GM18858 (cell line): ENCODE measurements at regions not wholly inside any gene's neighbourhood (a gene's known extent, or its start where the extent isn't known, plus 50 kb on each side); places are given as distances from the start of the nearest gene placed in this dataset.
"Not testable (repeated sequence)": the region's sequence is repeated elsewhere in the genome, so short reads cannot be mapped to it uniquely, and the experiment has no call there.

Experiments
- ATAC-seq: cut with Tn5 transposase; IDR thresholded peaks from one replicate; pipeline ENCODE4 v1.9.1; 2021; ENCODE audit not compliant: unreplicated experiment

DNA sequence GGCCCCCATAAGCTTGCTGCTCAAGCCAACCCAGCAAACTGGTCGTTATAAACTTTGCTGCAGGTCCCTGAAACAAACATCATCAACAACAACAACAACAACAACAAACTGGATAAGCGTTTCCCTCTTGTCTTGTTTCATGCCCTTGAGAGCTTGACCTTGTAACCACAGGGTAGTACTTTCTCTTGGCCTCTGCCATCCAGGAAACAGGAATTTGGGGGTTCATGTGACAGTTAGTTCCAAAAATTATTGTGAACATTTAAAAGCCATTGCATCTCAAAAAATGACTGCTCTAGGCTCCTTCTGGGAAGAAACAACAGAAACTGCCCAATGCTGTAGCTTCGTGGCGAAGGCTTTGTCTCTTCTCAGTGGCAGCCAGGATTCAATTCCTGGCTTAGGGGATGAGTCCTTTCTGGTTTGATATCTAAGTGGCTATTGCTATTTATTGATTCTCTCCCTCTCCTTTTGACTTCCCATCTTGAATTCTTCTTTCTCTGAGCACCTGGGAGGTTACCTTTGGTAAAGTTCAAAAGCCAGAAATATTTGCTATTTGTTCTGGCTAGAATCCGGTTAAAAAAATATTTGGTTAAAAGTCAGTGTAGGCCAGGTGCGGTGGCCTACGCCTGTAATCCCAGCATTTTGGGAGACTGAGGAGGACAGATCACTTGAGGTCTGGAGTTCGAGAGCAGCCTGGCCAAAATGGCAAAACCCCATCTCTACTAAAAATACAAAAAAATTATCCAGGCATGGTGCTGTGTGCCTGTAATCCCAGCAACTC lies 52.0 kb upstream of the CPM start:
- no peak for ATAC-seq

GRCh38 chr12:68997526-68997925 lies 64.6 kb upstream of the CPM start:
- ATAC-seq = not testable (repeated sequence)

GRCh38 chr12:68998041-68998440 lies 65.1 kb upstream of the CPM start:
- ATAC-seq = no peak

DNA sequence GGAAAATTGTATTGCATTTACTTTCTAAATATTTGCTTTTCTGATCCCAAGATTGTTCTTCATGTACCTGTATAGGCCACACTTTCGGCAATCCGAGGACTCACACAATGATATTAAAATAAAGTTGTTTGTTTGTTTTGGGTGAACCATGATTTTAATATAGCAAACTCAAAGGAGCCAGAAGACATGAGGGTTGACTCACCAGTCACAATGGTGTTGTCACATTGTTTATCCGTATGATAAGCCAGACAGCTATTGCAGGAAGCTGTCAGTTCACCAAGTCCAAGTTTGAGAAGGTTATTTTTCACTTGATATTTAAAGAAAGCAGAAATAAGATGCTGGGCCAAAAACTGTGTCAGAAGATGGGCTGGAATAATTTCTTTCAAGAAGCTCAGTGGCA lies 67.1 kb upstream of the CPM start:
- ATAC-seq = no peak

DNA sequence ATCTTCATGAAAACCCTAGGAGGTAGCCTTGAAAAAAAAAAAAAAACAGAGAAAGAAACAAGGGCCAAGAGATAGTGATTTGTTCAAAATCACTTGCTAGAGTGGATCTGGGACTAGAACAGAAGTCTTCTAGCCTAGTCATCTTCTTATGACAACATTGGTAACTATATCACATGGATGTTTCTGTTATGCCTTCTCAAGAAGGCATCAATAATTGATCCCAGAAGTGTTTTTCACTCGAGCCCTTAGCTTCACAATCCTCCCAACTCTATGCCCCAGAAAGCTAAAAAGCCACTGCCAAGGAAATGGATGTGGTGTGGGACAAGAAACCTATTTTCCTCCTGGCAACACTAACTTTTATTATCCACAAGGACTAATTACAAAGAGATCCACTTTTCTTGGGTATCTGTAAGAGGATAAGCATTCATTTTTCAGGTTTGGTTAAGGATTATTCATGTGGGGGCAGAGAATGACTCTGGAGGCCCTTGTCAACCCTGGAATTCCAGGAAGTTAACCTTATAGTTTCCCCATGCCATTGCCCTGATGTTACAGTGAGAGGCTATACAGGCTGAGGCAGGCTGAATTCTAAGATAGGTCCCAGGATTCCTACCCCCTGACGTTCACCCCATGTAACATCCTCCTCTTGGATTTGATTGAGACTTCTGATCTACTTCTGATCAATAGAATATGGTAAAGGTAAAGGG lies 67.7 kb upstream of the CPM start:
- no peak for ATAC-seq

DNA sequence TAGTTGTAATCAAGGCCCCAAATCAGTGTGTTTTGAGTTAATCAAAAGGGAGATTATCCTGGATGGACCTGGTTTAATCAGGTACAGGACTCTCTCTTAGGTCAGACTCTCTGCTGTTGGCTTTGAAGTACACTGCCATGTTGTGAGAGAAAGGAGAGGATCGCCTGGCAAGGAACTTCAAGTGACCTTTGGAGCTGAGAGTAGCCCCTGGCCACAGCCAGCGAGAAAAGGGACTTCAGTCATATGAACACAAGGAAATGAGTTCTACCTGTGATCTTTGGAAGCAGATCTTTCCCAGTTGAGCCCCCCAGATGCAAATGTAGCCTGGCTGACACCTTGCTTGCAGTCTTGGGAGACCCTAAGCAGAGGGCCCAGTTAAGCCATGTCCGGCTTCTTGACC lies 68.3 kb upstream of the CPM start:
- ATAC-seq = no peak

DNA sequence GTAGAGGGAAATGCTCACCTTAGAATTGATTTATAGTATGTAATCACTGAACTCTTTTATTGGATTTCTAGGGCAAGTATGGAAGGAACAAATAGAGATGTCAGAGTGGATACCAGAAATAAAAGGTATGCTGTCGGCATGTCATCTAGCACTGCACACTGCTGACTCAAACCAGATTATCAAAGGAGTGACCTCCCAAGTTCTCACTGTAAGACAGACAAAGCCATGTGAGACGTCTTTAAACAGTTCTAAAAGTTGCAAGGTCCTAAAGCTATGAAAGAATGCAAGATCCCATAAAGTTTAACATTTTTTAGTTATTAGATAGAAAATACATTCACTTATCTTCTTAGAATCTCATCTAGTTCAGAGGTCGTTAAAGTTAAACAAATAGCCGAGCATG lies 70.0 kb upstream of the CPM start:
- no peak for ATAC-seq

DNA sequence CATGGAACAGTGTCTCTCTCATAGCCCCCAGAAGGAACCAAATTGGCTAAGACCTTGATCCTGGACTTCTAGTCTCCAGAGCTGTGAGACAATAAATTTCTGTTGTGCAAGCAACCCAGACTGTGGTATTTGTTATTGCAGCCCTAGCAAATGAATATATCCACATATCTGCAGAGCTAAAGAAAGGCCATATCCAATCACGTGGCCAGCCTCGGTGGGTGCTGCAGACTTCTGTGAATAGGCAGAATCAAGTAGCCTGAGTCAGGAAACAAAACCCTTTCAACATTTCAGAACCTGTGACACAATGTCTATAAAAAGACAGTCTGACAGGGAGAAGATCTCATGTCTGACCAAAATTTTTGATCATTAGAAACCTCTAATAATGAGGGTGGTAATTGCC lies 71.0 kb upstream of the CPM start:
- ATAC-seq = no peak

GRCh38 chr12:69007101-69007854 lies 74.3 kb upstream of the CPM start:
- no peak for ATAC-seq

DNA sequence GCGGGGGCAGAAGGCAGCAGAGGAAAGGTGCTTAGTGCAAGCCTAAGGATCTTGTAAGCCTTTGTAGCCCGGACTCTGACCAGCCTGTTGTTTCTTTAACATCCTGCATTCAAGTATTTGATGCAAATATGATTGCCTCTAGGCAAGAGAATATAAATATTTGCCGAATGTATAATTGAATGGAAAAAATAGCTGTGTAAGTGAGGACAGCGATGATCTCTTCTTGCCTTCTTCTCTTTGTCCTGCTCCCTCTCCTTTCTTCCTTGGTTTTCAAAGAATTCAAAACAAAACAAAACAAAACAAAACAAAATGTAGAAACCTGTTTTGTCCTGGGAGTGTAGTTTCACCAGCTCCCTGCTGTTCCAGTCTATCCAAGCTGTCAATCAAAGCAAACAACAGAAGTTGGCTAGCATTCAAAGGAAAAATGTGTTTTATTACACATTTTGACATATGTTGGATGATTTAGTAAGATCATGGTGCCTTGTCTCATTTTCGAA lies 74.9 kb upstream of the CPM start:
- no peak for ATAC-seq

DNA sequence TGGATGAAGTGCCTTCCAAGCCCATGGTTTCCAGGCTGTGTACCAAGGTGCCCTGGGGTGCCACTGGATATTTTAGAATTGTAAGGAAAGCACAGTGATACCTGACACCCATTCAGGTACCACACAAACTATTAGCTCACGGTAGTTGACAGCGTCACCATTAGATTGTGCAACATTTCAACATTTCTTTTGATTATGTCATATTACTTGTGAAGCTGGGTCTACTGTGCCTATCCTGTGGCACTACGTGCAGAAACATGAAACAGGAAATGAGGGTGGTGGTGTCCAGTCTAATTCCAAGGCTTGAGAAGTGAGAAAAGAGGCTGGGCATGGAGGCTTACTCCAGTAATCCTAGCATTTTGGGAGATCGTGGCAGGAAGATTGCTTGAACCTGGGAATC lies 75.5 kb upstream of the CPM start:
- no peak for ATAC-seq

DNA sequence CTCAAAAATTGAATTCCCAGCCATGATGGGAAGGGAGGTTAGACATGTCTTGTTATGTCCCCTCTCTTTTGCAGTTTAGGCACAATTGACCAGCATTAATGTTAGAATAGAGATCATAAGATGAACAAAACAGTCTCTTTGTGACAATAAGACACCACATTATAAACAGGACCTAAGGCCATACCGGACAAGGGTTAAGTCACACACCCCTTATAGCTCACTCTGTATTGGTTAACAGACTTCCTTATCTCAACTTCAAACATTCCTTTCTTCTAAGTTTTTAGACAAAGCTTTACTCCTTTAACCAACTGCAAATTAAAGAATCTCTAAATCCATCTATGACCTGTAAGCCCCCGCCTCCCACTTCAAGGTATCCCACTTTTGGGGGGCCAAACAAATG lies 81.1 kb upstream of the CPM start:
- no peak for ATAC-seq

- ATAC-seq = no peak
Observed at GRCh38 chr12:69015017-69015416, 82.0 kb upstream of the CPM start.

DNA sequence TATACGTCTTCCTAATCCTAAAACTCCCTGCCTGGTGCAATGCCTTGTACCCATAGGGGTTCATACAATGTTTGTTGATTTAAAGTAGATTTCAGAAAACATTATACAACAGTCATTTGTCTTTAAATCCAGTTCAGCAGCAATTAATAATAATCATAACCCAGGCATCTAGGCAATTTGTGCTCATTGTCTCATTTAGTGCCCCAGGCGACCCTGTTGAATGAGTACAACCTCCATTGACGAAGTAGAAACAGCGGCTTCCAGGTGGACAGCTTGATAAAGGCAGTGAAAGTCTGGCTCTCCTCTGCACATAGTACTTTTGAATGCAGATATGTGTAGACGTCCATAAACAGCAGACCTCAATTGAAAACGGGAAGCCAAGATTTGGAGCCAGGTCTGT lies 82.9 kb upstream of the CPM start:
- no peak for ATAC-seq

DNA sequence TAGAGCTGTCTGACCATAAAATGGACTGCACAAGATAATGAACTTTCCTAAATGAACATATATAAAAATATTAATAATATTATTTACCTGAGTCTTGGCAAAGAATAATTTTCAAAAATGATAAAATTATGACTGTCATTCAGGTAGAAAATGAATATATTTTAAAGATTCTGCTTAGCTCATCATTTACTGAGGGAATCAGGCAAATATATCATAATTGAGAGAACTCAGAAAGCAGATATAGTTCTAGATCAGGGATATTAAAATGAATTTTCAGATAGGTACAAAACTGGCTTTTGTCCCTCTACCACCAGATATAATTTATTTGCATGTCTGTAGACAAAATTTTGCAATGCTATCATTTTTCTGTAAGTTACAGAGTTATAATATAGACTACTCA lies 86.1 kb upstream of the CPM start:
- ATAC-seq = no peak

GRCh38 chr12:69019910-69020309 lies 86.9 kb upstream of the CPM start:
- no peak for ATAC-seq

DNA sequence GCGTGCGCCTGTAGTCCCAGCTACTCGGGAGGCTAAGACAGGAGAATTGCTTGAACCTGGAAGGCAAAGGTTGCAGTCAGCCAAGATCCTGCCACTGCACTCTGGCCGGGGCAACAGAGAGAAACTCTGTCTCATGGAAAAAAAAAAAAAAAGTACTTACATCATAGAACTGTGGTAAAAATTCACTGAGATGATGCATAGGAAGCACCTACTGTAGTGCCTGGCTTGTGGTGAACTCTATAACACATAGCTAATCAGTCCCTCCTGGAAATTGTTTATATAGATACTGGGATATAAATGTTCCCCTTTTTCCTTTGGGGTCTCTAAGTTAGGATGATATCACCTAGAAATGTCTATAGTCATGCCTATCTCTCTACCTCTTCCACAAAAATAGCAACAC lies 89.7 kb upstream of the CPM start:
- no peak for ATAC-seq

GRCh38 chr12:69023840-69024239 lies 90.9 kb upstream of the CPM start:
- ATAC-seq = no peak

- no peak for ATAC-seq
Observed at GRCh38 chr12:69024413-69024812, 91.4 kb upstream of the CPM start.

GRCh38 chr12:69024907-69025306 lies 91.9 kb upstream of the CPM start:
- no peak for ATAC-seq

- no peak for ATAC-seq
Observed at GRCh38 chr12:69026336-69026735, 93.4 kb upstream of the CPM start.

GRCh38 chr12:69027411-69027881 lies 94.5 kb upstream of the CPM start:
- no peak for ATAC-seq
